AG04449 (cell line): ENCODE measurements at regions not wholly inside any gene's neighbourhood (a gene's known extent, or its start where the extent isn't known, plus 50 kb on each side); places are given as distances from the start of the nearest gene placed in this dataset.
A peak's percentile ranks its signal among the peaks of the same experiment; 100 is the strongest.

Experiments used
- CTCF ChIA-PET: fragments of 350-600 bp; formaldehyde crosslinking; extraction: SDS; loops from one replicate; lab custom pipeline; 2021; ENCODE audit warnings: antibody characterized with exemption; lab: Yijun Ruan, JAX
- POLR2A ChIA-PET: fragments of 400-600, 350-600 bp; formaldehyde crosslinking; extraction: SDS; loops from one replicate; lab custom pipeline; 2020; ENCODE audit warnings: antibody characterized with exemption, inconsistent platforms; lab: Yijun Ruan, JAX
- DNase-seq: peaks from one replicate; pipeline ENCODE4 v3.0.0-alpha.2; 2010; ENCODE audit warnings: low read depth, low spot score
- H3K4me3 ChIP-seq: 2 replicates; pipeline ENCODE4 v1.5.1; 2011; ENCODE audit warnings: low read depth, mild to moderate bottlenecking, control low read depth, low read length
- TF ChIP-seq, protein P1 (sequence below): IDR thresholded peaks from one replicate; pipeline ENCODE4 v1.5.1; 2011; ENCODE audit warnings: mild to moderate bottlenecking, moderate library complexity, low read length, control low read depth, inconsistent platforms; ENCODE audit not compliant: insufficient read depth; ENCODE audit errors: missing control alignments

DNA sequence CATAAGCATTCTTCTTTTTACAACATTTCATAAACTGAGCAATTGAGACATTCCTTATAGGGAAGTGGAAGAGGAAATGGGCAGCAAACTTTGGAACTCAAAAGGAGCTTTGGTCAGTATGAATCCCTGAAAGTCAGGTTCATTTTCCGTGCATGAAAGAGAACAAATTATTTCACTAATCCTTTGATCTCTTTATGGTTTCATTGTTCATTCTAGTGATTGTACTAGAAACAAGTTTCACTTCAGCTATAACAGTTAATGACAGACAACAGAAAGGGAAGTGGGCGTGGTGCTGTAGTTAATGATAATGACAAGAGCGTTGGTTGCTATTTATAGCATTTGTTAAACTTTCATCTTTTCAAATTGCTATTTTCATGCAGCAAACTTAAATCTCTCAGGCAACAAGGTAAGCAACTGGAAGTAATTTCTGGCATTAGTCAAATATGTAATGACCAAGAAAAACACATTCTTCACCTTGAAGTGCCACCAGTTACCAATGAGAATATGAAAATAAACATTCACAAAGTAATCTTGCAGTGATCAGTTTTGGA, 98.4 kb downstream of the AREG start:
- TF ChIP-seq, protein P1, sequence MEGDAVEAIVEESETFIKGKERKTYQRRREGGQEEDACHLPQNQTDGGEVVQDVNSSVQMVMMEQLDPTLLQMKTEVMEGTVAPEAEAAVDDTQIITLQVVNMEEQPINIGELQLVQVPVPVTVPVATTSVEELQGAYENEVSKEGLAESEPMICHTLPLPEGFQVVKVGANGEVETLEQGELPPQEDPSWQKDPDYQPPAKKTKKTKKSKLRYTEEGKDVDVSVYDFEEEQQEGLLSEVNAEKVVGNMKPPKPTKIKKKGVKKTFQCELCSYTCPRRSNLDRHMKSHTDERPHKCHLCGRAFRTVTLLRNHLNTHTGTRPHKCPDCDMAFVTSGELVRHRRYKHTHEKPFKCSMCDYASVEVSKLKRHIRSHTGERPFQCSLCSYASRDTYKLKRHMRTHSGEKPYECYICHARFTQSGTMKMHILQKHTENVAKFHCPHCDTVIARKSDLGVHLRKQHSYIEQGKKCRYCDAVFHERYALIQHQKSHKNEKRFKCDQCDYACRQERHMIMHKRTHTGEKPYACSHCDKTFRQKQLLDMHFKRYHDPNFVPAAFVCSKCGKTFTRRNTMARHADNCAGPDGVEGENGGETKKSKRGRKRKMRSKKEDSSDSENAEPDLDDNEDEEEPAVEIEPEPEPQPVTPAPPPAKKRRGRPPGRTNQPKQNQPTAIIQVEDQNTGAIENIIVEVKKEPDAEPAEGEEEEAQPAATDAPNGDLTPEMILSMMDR: no peak
- no peak for DNase-seq
- ChIA-PET POLR2A (no interaction called here), CTCF (interaction anchor here (0.9 to 7.4 kb wide), 5 partner anchors 11 to 172 kb away, joined by 3 to 82 read pairs (median 6); no protein-coding TSS in a partner anchor)
- H3K4me3 ChIP-seq: no peak overlapping the region

DNA sequence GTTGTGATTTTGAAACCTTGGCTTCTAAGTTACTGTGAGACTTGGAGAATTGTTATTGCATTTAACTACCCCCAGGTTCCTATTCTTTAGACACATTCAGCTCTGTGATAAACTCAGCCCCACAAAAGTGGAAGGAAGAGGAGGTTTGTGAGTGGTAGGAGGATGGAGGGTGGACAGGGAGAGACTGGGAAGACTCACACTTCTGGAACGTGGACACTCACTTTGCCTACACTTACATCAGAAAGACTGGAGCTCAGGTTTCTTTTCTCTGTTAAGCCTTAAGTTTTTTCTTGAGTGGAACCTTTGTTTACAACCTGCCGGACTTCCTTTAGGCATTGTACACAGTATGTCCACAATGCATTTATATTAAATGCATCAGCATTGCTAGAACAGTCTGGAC, 99.0 kb downstream of the AREG start:
- DNase-seq: peak; percentile 38
- ChIA-PET CTCF (interaction anchor here (0.8 to 7.4 kb wide), 7 partner anchors 12 to 224 kb away, joined by 3 to 82 read pairs (median 6); no protein-coding TSS in a partner anchor), POLR2A (interaction anchor here (0.6 to 0.7 kb wide), 2 partner anchors 11 to 311 kb away, joined by 3 read pairs; no protein-coding TSS in a partner anchor)
- H3K4me3 ChIP-seq: no peak overlapping the region
- TF ChIP-seq, protein P1: no peak

DNA sequence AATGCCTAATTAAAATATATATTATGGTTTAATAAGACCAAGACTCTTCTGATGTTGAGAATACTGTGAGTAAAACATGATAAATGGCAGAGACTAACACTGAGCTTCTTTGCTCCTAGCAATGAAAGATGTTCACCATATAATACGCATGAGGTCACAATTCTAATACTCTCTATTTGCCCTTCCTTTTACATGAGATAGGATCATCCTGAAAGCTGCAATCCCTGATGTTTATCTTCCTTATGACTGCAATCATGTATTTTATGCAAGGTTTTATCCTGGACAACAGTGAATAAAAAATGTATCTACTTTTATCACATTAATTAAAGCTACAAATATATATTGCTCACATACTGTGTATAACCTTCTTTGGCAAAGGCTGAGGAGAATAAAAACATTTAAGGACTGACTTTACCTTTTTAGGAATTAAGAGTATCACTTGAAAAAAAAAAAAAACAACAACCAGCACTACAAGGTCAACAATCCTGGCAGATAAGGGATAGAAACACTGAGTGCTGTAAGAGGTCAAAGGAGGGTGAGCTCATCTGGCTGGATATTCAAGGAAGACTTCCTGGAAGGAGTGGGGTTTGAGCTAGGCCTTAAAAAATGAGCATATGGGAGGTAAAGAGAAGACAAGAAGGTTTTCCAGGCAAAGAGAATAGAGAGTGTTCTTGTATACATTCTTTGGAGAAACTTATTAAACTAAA, 99.9 kb downstream of the AREG start:
- ChIA-PET POLR2A (interaction anchor here (0.6 to 0.7 kb wide), 2 partner anchors 12 to 312 kb away, joined by 3 read pairs; no protein-coding TSS in a partner anchor), CTCF (interaction anchor here (0.8 to 7.4 kb wide), 6 partner anchors 12 to 225 kb away, joined by 3 to 82 read pairs (median 6); no protein-coding TSS in a partner anchor)
- TF ChIP-seq, protein P1: no peak
- H3K4me3 ChIP-seq: no peak overlapping the region
- no peak for DNase-seq

DNA sequence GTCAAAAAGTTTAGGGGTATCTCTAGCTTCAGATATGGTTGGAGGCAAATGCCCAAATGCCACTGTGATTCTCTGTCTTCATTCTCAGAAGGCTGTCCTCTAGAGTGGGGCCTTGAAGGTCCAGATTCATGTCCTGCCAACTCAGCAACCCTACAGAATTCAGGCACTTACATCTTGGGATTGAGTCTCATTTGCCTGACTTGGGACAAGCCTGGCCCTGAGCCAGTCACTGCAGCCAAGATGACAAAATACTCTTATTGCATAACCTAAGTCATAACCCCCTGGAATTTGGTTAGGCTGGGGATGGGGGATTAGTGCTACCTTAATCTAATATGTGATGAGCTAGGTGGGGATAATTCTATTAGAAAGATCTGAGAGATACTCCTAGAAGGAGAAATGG, 100.5 kb downstream of the AREG start:
- POLR2A ChIA-PET: no interaction called here
- DNase-seq: no peak
- CTCF ChIA-PET: interaction anchor here (1.3 to 7.4 kb wide), 4 partner anchors 13 to 168 kb away, joined by 3 to 82 read pairs (median 25); no protein-coding TSS in a partner anchor

DNA sequence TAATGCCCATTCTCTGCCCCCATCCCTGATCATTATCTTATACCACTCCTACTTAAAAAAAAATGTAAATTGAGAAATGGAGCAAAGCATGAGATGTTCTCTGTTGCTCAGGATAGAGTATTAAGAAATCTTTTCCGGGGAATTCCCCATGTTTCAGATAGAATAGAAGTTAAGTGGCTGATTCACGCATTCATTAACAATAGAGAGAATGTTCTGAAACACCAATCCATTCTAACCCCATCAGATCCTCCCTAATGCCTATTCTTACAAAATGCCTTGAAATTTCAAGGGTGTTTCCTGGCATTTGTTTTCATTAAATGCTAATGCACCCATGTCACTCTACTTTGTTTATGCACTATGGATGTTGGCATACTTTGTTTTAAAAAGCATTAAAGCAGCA, 101.1 kb downstream of the AREG start:
- DNase-seq: no peak
- ChIA-PET POLR2A (no interaction called here), CTCF (interaction anchor here (4.2 to 7.4 kb wide), 2 partner anchors 14 to 128 kb away, joined by 43 to 82 read pairs; no protein-coding TSS in a partner anchor)
- no peak overlapping the region for H3K4me3 ChIP-seq
- TF ChIP-seq, protein P1: no peak

More for the DNA sequence above, 100.5 kb downstream of the AREG start:
- no peak overlapping the region for H3K4me3 ChIP-seq
- TF ChIP-seq, protein P1: no peak

DNA sequence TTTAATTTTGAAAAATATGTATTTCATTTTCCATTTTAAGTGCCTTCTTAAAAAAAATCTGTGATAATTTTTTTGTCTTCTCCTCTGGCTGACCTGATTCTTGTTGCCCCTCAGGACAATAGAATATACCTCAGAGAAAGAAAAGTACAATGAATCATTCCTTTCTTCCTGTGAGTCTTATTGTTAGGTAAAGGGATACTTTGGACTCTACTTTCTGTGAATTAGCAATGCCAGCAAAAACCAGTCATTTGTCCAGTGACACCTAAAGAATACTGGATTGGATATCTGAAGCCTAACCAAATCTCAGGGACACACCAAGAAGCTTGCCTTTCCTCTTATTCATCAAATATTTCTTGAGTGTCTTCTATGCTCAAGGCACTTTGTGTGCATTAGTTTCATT, 102.1 kb downstream of the AREG start:
- ChIA-PET POLR2A (no interaction called here), CTCF (interaction anchor here (0.9 to 1.8 kb wide), 3 partner anchors 10 to 176 kb away, joined by 3 to 5 read pairs (median 3); no protein-coding TSS in a partner anchor)
- DNase-seq: no peak
- no peak overlapping the region for H3K4me3 ChIP-seq
- TF ChIP-seq, protein P1: no peak
